SJSA1 (cell line): ENCODE measurements at regions not wholly inside any gene's neighbourhood (a gene's known extent, or its start where the extent isn't known, plus 50 kb on each side); places are given as distances from the start of the nearest gene placed in this dataset.

Experiments used
- DNase-seq, 2 experiments: peaks; one replicate each; pipeline ENCODE4 v3.0.0-alpha.2; 2015 to 2020; ENCODE audit warnings: low spot score in 2 of 2, low read depth in 1 of 2
- H3K27ac ChIP-seq: fragments of 250-450 bp; sonication (Bioruptor Pico); 2 replicates; pipeline ENCODE4 v1.5.1; 2020; ENCODE audit warnings: mild to moderate bottlenecking, moderate library complexity
- H3K27me3 ChIP-seq: fragments of 250-450 bp; sonication (Bioruptor Pico); replicated peaks from 2 replicates; pipeline ENCODE4 v1.5.1; 2020; ENCODE audit warnings: mild to moderate bottlenecking, moderate library complexity
- H3K36me3 ChIP-seq: fragments of 250-450 bp; sonication (Bioruptor Pico); 2 replicates; pipeline ENCODE4 v1.5.1; 2020; ENCODE audit warnings: mild to moderate bottlenecking
- H3K4me1 ChIP-seq: fragments of 250-450 bp; sonication (Bioruptor Pico); replicated peaks from 2 replicates; pipeline ENCODE4 v1.6.1; 2021; ENCODE audit warnings: mild to moderate bottlenecking
- H3K4me3 ChIP-seq: fragments of 250-450 bp; sonication (Bioruptor Pico); 2 replicates; pipeline ENCODE4 v1.5.1; 2020; ENCODE audit warnings: mild to moderate bottlenecking
- H3K9me3 ChIP-seq: fragments of 250-450 bp; sonication (Bioruptor Pico); replicated peaks from 2 replicates; pipeline ENCODE4 v1.5.1; 2020; ENCODE audit warnings: mild to moderate bottlenecking

GRCh38 chr6:88244721-88245120, 78.6 kb upstream of the CNR1 start:
- Histone ChIP-seq H3K9me3 (no peaks in the 10 kb centered on the region), H3K36me3 (no peaks in the 10 kb centered on the region), H3K4me1 (peaks cover 3% of the 10 kb centered on the region; the same call in 1 of the 2 replicates), H3K27me3 (no peaks in the 10 kb centered on the region), H3K27ac (no peak overlapping the region), H3K4me3 (no peak overlapping the region)
- DNase-seq, result no peak

GRCh38 chr6:88238901-88239300, 72.8 kb upstream of the CNR1 start:
- no peaks in the 10 kb centered on the region for H3K36me3 ChIP-seq

GRCh38 chr6:88238065-88238464, 71.9 kb upstream of the CNR1 start:
- no peak for DNase-seq
- H3K4me3 ChIP-seq, result no peak overlapping the region
- no peaks in the 10 kb centered on the region for H3K27me3 ChIP-seq
- no peaks in the 10 kb centered on the region for H3K4me1 ChIP-seq
- H3K9me3 ChIP-seq, result no peaks in the 10 kb centered on the region
- H3K27ac ChIP-seq, result no peak overlapping the region
- H3K36me3 ChIP-seq, result no peaks in the 10 kb centered on the region

More at GRCh38 chr6:88238901-88239300, 72.8 kb upstream of the CNR1 start:
- no peak overlapping the region for H3K27ac ChIP-seq
- no peaks in the 10 kb centered on the region for H3K4me1 ChIP-seq
- H3K9me3 ChIP-seq, result no peaks in the 10 kb centered on the region
- H3K27me3 ChIP-seq, result no peaks in the 10 kb centered on the region
- H3K4me3 ChIP-seq, result no peak overlapping the region
- no peak for DNase-seq

GRCh38 chr6:88236612-88237360, 70.6 kb upstream of the CNR1 start:
- Histone ChIP-seq H3K27me3 (no peaks in the 10 kb centered on the region), H3K36me3 (no peaks in the 10 kb centered on the region), H3K4me3 (no peak overlapping the region), H3K4me1 (no peaks in the 10 kb centered on the region), H3K9me3 (no peaks in the 10 kb centered on the region), H3K27ac (no peak overlapping the region)
- no peak for DNase-seq

GRCh38 chr6:88232753-88233152, 66.6 kb upstream of the CNR1 start:
- Histone ChIP-seq H3K9me3 (no peaks in the 10 kb centered on the region; the same call in 1 of the 2 replicates), H3K36me3 (no peaks in the 10 kb centered on the region), H3K4me1 (no peaks in the 10 kb centered on the region), H3K27ac (no peak overlapping the region), H3K4me3 (no peak overlapping the region), H3K27me3 (no peaks in the 10 kb centered on the region)
- no peak for DNase-seq

- no peak for DNase-seq
- no peaks in the 10 kb centered on the region for H3K27me3 ChIP-seq
- no peaks in the 10 kb centered on the region for H3K4me1 ChIP-seq
- H3K27ac ChIP-seq, result no peak overlapping the region
- no peaks in the 10 kb centered on the region for H3K9me3 ChIP-seq
- H3K4me3 ChIP-seq, result no peak overlapping the region
- H3K36me3 ChIP-seq, result no peaks in the 10 kb centered on the region
Measured at GRCh38 chr6:88223298-88223697, 57.2 kb upstream of the CNR1 start.

GRCh38 chr6:88220493-88220892, 54.3 kb upstream of the CNR1 start:
- no peak overlapping the region for H3K27ac ChIP-seq
- no peaks in the 10 kb centered on the region for H3K27me3 ChIP-seq
- H3K4me1 ChIP-seq, result no peaks in the 10 kb centered on the region
- H3K36me3 ChIP-seq, result no peaks in the 10 kb centered on the region
- no peak for DNase-seq
- H3K9me3 ChIP-seq, result no peaks in the 10 kb centered on the region
- H3K4me3 ChIP-seq, result no peak overlapping the region

GRCh38 chr6:88216182-88216581, 50.0 kb upstream of the CNR1 start:
- H3K36me3 ChIP-seq, result no peaks in the 10 kb centered on the region

More at GRCh38 chr6:88216182-88216581, 50.0 kb upstream of the CNR1 start:
- no peak for DNase-seq
- Histone ChIP-seq H3K4me3 (no peak overlapping the region), H3K9me3 (no peaks in the 10 kb centered on the region), H3K27me3 (no peaks in the 10 kb centered on the region), H3K27ac (no peak overlapping the region), H3K4me1 (no peaks in the 10 kb centered on the region)
